GM21447 (cell line): ENCODE measurements at regions not wholly inside any gene's neighbourhood (a gene's known extent, or its start where the extent isn't known, plus 50 kb on each side); places are given as distances from the start of the nearest gene placed in this dataset.

Experiments used
- ATAC-seq: cut with Tn5 transposase; IDR thresholded peaks from one replicate; pipeline ENCODE4 v1.9.1; 2021; ENCODE audit not compliant: unreplicated experiment

- no peak for ATAC-seq
Observed at GRCh38 chr5:85813146-85813545, 804.6 kb upstream of the COX7C start.

DNA sequence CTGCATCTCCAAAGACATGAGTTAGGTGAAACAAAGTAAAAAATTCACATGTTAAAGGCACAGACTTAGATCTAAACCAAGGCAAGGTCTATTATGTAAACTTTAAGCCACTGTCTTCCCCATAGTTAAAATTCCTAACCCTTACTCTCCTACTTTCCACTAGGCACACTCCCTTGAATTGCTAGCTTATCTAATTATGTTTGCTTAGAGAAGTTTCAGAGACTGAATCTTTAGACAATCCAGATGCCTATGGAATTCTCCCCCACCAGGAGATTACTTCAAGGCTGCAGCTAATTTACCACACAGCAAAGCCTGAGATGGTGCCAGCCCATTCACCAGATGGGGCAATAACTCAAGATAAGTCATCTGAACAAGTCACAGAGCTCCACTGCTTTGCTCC, 803.1 kb upstream of the COX7C start:
- ATAC-seq, result no peak

GRCh38 chr5:85823462-85824426, 794.0 kb upstream of the COX7C start:
- no peak for ATAC-seq

DNA sequence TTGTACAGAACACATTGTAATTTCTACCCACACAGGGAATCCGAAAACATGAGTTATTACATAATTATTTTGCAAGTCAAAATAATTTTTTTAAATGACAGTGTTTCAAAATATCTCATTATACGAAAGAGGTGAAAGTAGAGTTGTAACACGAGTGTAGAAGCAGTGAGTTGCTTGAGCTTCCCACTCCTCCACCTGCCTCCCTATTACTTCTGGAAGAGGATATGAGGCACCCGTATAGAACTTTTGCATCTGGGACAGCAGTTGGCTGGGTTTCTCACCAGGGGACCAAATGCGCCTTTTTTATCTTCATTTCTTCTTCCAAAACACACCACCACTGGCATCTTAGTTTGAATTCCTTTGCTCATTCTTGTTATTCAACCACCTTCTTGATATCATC, 779.0 kb upstream of the COX7C start:
- no peak for ATAC-seq

GRCh38 chr5:85841653-85842052, 776.1 kb upstream of the COX7C start:
- no peak for ATAC-seq

DNA sequence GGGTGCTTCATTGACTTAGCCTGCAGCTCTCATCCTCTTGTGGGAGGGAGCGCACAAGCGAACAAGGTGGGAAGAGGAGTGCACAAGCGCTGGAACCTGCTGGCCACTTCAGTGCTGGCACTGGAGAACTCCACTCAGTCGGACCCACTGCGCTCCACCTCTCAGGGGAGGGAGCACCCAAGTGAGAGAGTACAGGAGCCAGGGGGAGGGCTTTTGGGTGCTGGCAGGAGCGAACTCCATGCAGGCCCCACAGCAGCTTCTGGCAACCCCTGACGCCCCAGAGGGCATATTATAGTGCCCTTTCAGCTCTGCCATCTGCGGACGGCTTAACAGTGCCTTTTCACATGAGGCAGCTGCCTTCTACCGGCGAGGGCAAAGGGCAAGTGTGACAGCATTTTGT, 774.2 kb upstream of the COX7C start:
- no peak for ATAC-seq

- no peak for ATAC-seq
Observed at GRCh38 chr5:85849411-85849810, 768.3 kb upstream of the COX7C start.

DNA sequence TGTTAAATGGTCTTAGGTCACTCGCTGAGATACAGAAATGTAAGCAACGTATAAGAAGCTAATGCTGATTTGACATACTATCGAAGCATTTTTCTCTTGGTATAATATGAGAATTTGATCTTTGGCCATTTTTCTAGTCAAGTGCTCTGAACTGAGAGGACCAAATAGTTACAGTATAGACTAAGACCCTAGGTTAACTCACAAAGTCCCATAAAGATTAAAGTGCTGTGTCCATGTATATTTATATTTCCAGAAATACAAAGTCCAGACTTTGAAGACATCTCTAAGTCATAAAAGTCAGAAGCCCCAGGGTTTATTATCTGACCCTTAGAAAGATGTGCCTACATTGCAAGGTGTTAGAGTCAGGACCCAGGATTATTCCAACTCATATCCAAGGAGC, 752.4 kb upstream of the COX7C start:
- ATAC-seq, result no peak

- ATAC-seq, result no peak
Observed at GRCh38 chr5:85868070-85868469, 749.7 kb upstream of the COX7C start.

DNA sequence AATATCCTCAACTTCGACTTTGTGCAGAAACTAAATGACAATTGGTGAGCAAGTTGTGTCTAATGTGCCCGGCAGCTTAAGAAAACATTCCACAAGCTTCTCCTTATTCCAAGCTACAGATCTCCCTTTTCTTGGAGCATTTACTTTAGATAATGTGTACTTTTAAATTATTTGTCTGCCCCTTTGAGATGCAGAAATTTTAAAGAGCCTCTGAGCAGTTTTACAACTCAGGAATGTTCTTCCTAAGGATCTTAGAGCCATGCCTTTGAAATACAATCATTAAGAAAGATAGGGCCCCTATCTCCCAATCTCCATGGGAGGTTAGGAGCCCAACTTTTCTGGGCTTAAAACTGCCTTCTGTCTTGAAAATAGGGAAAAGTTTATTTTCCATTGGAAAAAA, 723.7 kb upstream of the COX7C start:
- no peak for ATAC-seq

DNA sequence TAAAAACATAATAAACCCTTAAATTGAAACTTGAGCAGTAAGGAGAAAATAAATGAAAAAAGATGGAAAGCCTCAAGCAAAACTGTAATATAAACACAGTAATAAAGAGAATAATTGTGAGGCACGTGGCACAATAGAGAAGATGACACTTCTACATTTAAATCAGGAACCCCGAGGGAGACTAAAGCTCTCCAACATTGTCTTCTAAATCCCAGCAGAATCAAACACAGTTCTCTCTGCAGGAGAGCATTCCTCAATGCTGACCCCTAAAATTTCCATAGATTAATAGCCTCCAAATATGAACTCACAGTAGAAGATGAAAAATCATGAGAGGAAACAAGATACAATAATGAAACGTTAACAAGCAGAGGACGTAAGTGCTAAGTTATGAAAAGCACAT, 721.2 kb upstream of the COX7C start:
- ATAC-seq, result no peak

- no peak for ATAC-seq
Observed at GRCh38 chr5:85906460-85906859, 711.3 kb upstream of the COX7C start.

DNA sequence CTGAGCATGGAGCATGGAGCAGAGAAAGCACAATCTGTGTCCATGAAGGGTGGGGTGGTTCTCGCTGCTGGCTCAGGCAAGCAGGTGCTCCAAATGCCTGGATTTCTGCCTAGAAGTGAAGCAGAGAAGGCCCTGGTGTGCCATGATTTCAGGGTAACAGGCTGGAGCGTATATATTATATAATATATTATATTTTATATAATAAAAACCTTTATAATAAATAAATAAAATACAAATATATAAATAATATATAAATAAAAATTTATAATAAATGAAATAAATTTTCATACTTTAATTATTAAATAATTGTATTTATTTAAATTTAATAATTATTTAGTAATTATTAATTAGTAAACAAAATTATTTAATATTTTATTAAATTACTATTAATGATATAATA, 707.4 kb upstream of the COX7C start:
- no peak for ATAC-seq

DNA sequence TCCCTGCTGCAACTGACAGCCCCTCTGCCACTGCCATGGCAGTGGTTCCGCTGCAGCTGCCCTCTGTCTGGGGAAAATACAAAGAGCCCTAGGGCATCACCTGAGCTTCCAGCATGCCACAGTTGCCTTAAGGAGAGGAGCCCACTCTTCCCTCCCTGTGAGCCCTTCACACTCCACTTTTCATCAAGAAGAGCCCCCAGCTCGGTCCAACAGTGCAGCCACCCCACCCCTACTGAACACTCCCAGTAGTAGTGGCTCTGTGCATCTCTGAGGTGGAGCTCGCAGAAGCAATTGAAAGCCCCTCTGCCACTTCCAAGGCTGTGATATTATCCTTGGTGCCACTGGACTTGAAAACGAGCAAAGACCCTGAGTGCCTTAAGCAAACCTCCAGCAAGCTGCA, 696.8 kb upstream of the COX7C start:
- no peak for ATAC-seq

GRCh38 chr5:85921590-85921989, 696.2 kb upstream of the COX7C start:
- no peak for ATAC-seq

DNA sequence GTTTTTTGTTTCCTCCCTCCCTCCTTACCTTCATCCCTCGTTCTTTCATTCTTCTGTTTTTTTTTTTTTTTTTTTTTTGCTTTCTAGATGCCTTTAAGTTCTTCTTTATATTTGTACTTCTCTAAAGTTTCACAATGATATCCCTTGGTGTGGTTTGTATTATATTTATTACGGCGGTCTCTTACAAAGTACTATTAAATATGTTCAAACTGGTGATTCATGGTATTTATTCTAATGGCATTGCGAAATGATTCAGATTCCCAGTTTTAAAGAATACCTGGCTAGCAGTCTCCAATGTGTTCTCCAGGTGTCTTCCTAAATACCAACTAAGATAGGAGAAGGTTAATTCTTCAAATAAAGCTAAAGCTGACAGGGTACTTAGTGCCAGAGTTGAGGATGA, 690.1 kb upstream of the COX7C start:
- ATAC-seq, result no peak

- ATAC-seq, result no peak
Observed at GRCh38 chr5:85929713-85930112, 688.0 kb upstream of the COX7C start.

GRCh38 chr5:85931220-85931619, 686.5 kb upstream of the COX7C start:
- no peak for ATAC-seq

DNA sequence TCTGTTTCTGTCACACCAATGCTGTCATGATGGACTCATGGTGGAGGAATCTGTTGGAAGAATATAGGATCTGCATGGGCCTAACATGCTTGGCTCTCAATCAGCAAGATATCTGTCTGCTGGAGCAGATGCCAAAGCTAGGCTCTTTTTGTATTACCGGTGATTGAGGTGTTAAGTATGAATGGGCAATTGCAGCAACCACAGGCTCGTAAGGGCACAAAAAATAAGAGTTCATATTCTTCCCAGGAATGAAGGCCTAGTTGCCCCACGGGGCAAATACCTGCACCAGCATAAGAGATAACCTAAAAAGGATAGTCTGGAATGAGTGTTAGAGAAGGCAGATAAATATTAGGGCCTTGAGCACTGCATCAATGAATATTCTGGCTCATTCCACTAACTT, 679.5 kb upstream of the COX7C start:
- ATAC-seq, result no peak

- ATAC-seq, result no peak
Observed at GRCh38 chr5:85951707-85952210, 666.0 kb upstream of the COX7C start.

DNA sequence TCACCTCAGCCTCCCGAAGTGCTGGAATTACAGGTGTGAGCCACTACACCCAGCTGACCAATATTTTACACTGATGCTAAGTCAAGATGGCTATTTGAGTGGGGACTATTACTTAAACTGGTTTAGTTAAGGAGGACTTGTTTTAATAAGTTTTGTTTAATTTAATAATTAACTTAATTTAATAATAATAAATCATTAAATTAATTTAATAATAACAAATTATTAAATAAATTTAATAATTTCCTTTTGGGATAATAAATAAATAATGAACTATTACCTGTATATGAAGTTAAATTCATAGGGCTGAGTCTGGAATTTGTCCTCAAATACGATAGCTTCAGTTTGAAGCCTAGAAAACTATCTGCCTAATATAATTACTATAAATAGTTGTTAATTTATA, 665.1 kb upstream of the COX7C start:
- ATAC-seq, result no peak

- ATAC-seq, result no peak
Observed at GRCh38 chr5:85967681-85968080, 650.1 kb upstream of the COX7C start.

GRCh38 chr5:85972539-85972938, 645.2 kb upstream of the COX7C start:
- ATAC-seq, result no peak
